GM18870 (cell line): ENCODE measurements at regions not wholly inside any gene's neighbourhood (a gene's known extent, or its start where the extent isn't known, plus 50 kb on each side); places are given as distances from the start of the nearest gene placed in this dataset.

ENCODE experiments used
- ATAC-seq: cut with Tn5 transposase; IDR thresholded peaks from one replicate; pipeline ENCODE4 v1.9.1; 2021; ENCODE audit warnings: moderate library complexity; ENCODE audit not compliant: unreplicated experiment

DNA sequence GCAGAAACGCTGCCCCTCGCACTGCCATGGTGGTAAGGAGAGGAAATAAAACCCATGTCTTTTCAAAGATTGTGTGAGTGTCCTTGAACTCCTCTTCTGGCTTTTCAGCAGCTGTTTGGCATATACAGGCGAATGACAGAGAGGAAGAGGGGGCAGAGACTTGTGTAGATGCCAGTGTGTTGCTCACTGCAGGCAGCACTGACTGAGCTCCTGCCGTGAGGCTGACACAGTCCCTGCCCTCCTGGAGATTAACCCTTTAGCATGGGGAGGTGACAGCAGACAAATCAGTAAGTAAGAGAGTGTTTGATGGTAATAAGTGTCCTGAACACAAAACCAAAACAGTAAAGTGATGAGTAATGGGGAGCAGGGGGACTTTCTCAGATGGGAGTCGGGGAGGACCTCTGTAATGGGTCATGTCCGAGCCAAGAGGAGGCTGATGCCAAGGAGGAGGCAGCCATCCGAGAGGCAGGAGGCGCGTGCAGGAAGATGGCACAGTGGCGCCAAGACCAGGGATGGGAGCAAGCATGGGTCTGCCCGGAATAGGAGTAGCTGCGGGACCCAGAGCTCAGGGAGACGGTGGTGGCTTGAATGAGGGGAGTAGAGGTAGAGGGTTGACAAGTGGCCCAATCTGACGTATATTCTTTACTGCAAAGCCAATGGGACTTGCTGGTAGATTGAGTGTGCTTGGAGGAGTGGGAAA is 182.2 kb downstream of the FOXO1 start:
- ATAC-seq = no peak

DNA sequence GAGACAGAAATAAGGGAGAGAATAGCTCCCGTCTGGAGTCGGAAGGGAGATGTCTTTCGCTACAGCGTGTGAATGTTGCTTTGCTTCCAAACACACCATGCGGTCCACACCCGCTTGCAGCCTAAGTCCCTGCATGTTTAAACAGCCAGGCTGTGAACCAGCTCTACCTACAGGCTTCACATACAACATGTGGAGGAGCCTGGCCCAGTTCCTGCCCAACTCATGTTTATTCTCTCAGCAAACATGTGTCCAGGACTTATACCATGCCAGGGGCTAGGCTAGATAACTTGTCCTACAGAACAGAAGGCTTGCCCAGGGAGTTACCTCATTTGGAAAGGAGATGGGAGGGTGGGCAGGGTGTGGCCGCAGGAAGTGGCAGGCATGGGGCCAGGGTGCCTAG is 181.5 kb downstream of the FOXO1 start:
- ATAC-seq = no peak

DNA sequence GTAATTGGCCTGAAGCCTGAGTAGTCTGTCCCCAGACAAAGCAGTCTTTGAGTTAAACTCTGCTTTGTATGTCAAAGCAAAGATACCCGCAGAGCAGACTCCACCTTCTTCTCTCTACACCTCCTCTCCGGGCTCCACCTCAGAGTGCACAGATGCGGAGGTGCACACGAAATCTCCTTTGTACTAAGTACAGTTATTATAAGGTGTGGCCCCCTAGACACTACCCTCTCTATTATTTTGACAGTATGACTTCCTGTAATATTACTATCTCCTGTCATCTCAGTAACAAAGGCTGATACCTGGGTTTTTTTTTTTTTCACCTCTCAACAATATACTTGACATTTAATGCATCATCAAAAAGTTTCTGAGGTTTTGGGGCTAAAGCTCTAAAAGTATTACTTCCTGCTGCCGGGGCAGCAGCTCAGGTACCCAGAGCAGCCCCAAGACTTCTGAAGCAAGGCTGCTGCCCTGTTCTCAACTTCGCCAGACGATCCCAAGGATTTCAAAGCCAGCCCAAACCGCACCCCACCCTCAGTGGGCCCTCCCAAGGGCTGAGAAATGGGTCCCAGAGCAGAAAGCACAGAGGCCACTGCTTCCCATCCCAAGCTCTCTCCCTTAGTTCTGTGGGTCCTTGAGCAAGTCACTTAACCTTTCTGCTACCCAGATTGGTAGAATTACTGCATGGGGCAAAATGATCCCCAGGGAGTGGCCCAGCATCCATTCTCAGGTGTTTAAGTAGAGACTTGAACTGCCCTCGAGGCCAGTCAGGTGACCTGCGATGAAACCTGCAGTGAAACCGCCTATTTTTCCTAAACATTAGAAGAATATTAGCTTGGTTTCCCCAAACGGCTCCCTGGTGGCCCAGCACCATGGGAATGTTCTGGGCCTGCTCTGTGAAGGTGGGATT is 180.6 kb downstream of the FOXO1 start:
- ATAC-seq = no peak

DNA sequence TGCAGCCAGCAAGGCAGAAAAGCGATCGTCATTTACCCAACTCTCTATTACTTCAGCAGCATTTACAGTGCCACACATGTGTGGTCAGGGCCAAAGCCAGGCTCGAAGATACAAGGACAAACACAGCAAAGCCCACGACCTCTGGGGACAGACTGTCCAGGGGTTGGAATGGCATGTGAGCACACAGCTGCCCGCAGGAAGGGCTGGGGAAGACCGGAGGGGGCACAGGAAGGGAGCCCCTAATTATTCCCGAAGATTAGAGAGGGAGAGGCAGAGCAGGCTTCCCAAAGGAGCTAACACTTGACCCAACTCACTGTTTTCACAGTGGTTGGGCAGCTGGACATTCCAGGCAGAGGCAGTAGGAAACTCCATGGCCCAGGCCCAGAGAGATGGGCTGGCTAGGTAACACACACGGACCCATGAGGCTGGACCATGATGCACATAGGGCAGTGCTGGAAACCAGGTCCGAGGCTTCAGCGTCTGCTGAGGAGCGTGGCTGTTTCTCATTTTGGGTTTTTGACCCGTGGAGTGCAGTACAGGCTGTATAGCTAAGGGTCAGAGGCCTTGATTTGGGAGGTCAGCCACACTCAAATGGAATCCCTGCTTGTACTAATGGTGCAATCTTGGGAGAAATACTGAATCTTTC is 179.8 kb downstream of the FOXO1 start:
- ATAC-seq = no peak

DNA sequence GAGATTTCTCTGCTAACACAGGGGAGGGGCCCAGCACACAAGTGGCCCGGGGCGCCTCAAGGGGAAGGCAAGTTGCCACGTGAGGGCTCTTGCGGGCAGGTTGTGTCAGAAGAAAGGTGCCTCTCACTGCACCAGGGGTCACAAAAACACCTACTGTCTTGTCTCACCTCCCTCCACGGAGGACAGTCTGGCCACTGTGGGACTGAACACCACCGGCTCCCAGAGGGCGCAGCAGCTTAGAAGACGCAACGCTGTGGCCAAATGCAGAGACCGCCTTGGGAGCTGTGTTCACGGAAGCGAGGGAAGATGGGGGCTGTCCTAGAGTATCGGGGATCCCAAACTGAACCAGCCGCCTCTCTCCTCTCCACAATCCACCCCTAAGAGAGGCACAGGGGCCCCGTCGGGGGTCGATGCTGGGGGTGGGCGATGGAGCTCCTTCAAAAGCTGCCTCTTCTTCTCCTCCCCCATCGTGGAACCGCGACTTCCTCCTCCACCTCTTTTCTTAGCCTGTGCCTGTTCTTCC is 177.5 kb downstream of the FOXO1 start:
- no peak for ATAC-seq

DNA sequence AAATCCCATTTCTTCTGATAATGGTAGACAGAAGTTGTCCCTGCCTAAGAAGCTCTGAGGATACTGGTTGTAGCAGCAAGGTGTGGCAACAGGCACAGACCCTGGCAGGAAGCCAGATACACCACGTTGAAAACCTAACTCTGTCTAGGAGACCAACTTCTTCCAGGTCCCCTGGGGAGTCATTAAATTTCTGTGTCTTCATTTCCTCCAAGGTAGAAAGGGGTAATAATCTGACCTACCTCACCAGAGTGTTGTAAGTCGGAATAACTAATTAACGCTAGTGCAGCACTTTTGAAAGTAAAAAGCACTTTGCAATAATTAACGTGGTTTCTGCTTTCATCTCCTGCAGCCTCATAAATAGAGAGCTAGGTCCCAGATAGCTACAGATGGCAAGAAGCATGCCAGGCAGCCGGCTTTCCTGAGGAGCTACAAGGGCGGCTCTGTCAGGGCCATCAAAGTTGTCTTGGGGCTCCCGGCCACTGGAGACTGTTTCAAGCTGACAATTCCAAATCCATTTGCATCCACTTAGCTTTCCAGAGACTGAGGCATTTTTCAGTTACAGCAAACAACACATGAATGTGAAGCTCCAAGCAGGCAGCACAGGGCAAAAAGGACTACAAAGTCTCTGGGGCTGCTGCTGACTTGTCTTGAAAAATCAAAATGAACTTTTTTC is 176.2 kb downstream of the FOXO1 start:
- ATAC-seq = no peak

DNA sequence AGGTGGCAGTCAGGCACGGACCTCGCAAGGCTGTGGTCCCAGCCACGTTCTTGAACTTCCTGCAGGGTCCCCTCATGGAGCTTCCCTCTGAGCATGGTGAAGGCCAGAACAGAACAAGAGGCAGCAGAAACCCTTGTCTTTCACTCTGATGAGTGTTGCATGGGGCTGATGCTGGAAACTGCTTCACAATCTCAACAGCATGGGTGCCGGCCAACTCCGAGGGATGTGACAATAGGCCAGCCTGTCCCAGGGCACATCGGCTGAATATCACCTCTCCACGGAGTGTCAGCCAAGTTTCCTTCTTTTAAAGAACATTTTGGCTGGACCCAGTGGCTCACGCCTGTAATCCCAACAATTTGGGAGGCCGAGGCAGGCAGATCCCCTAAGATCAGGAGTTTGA is 173.9 kb downstream of the FOXO1 start:
- no peak for ATAC-seq

DNA sequence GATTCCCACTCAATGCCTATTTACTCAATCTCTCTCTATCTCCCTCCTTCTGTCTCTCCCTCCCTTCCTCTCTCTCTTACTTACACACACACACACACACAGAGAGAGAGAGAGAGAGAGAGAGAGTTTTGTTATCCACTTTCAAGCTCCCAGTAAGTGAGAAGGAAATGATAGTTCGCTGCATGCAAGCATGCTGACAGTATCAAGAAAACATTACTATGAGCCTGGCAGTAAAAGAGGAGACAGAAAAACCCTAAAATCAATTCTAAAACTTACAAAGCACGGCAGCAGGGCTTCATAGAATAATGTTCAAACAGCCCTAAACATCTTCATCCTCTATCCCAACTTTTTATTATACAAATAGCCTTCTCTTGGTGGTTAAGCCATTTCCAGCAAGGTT is 171.9 kb downstream of the FOXO1 start:
- no peak for ATAC-seq

DNA sequence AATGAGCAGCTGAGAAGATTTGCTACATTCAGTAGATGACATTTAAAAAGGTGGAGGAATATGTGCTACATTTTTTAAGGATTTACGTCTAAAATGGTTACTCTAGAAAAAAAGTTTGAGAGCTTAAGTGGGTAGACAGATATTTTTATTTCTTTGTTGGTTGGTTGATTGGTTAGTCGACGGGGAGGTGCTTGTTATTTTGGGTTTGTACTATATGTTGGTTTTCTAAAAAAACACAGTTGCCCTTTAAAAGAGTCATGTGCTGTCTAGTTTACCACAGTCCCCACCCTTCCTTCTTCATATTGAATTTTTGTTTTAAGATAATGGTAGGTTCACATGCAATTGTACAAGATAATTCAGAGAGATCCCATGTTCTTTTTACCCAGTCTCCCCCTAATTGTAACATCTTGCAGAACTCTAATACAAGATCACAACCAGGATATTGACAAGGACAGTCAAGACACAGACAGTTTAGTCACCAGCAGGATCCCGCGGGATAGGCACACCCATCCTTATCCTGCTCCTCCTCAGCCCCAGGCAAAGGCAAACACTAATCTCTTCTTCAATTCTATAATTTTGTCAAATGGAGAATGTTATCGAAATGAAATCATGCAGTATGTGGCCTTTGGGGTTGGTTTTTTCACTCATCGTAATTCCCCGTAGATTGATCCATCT is 171.4 kb downstream of the FOXO1 start:
- no peak for ATAC-seq

DNA sequence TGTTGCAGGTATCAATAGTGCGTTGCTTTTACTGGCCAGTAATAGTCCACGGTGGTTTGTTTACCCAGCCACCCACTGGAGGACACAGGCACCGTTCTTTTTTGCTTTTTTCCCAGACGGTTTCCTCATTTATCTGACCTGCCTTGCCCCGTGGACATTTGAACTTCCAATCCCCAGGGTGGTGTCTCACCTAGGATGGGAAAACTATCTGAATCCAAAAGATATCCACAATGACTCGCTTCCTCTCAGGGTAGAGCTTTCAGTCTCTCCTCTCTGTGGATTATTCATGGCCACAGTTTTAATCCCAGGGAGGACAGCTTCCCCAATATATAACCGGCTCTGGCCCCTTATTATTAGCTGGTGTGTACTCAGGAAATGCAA is 170.8 kb downstream of the FOXO1 start:
- ATAC-seq = no peak

DNA sequence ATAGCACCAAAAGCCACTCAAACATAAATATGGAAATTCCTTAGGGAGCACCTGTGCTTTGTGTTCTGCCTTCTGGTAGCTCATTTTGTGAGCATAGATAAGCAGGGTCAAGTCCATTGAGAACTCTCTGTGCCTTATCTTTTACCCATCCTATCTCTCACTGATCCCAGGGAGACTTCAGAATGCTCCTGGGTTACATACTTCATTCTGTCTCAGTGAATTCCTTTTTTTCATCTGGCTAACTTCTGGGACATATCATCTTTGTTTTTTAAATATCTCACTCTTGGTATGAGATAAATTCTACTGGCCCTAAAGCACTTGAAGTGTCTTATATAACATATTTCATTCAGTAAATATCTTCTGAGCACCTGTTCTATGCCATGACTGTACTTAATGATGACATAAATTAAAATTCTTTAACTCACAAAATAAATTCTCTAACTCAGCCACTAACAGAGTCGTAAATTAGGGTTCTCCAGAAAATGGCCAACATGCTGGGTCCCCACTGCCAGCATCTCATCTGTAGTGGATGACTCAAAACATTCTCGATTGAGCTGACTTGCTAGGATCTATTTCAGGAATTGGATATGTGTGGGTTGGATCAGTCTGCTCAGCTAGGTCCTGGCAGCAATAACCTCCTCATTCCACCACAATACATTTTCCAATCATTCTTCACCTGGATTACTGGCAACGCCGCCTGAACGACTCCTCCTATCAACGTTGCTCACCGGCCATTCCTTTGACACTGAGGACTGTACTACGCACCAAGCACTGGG is 170.2 kb downstream of the FOXO1 start:
- no peak for ATAC-seq

DNA sequence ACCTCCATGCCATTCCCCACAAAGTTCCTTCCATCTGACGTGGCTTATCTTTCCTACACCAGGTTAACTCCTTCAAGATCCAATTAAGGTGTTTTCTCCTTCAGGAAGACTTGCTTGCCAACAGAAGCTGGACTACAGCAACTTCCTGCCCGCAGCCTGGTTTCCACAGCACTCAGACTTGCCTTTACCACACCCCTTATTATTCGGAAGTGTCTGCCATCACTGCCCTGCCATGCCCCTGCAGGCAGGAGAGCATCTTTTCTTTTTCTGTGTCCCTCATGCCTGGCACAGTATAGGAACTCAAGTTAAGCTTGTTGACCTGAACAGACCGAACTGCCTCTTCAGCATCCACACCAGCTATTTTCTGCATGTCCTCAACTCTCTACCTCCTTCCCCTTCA is 168.0 kb downstream of the FOXO1 start:
- no peak for ATAC-seq

DNA sequence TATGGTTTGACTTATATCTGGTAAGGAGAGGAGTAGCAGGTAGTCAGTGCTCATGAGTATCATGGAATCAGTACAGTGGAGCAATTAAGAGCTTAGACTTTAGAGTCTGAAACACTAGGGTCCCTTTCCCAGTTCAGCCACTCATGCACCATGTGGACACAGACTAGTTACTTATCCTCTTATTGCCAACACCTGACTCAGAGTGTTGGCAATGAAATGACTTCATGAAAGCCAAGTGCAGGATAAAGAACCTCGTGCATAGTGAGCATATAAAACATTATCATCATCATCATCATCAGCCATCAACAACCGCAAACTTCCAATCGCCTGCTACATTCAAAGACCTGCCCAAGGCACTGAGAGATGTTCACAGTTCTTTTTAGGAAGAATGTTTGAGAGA is 164.2 kb downstream of the FOXO1 start:
- ATAC-seq = no peak

DNA sequence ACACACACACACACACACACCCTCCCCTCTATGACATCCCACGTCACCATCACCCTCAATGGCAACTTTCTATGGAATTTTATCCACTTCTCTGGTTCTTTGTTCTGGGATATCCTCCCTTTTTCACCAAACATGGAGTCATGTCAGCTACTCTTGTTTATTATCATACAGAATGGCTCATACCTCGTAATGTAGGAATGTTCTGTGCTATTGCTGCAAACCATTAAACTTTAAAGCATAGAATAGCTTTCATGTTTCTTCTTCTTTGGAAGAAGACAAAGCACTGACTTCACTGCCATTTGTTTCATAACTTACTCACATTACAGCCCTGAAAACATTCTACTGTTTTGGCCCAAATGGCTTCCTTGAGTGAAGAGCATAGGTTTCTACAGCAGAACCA is 163.4 kb downstream of the FOXO1 start:
- ATAC-seq = no peak

DNA sequence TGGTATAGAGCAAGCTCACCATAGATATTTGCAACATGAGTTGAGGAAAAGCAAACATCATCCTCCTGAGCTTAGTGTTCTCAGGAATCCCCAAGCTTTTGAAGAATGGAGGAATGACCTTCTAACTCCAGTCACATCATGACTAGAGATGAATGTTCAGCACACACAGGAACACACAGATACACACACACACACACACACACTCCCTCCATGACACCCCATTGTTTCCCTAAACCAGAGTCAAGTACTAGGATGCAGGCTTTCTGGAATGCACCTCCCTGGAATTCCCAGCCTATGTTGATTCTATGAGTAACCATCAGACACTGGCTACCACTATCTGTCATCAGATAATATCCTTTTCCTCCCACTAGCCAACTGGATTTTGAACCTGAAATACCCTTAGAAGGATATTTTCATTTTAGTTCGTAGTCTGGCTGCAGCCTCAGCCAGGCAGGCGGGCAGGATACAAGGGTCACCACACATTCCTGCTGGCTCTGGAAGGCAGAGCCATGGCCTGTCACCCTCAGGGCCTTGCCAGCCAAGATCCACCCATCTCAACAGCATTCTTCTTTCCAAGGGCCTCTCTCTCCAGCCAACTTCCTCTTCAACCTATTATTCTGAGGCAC is 162.4 kb downstream of the FOXO1 start:
- no peak for ATAC-seq

DNA sequence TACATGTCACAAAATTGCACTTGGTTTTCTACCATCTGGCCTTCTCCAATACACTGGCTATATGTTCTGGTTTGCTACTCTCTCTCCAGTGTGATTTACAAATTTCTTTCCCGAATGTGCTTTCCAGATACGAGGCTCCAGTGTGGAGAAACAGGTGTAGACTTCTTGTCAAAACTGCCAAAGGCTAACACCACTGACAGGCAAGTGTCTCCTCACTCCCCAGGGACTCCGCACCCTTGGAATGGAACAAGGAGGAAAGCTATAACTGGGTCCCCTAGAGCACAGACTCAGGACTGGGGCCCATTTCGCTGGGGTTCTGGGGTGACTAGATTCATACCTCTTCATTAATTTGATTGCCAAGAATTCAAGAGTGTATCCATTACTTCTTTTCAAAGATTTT is 161.8 kb downstream of the FOXO1 start:
- no peak for ATAC-seq

DNA sequence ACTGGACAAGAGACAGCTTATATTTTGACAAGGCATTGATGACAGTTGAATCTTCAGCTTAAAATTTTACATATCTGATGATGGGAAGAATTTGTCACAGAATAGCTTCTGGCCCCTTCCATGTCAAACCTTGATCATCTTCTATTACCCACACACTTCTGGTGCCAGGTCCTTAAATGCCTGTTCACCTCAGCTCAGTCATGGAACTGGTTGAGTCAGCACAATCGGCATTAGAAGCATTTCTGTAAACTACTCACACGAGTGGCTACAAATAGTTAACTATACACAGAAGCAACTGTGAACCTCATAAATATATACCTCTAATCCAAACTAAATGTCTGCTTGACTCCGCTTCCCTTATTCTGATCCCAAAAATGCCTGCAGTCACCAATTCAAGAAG is 161.2 kb downstream of the FOXO1 start:
- ATAC-seq = no peak
